Right lobe of liver (tissue), 6 donors: ENCODE measurements at regions not wholly inside any gene's neighbourhood (a gene's known extent, or its start where the extent isn't known, plus 50 kb on each side); places are given as distances from the start of the nearest gene placed in this dataset.

Experiments
- ATAC-seq, 4 donors: fragments of 200-7000 bp; cut with Tn5 transposase; one replicate each; pipeline ENCODE4 v1.9.1; 2020; ENCODE audit warnings: mild to moderate bottlenecking in 4 of 4, moderate library complexity in 4 of 4
- DNase-seq, 3 donors: peaks; one replicate each; pipeline ENCODE4 v3.0.0-alpha.2; 2020
- H3K27ac ChIP-seq, 3 donors: fragments of 200-600 bp; one replicate each; pipeline ENCODE4 v1.8.0; 2022
- H3K27me3 ChIP-seq, 2 donors: fragments of 200-600 bp; one replicate each; pipeline ENCODE4 v1.8.0; 2022
- H3K36me3 ChIP-seq, 4 donors: fragments of 200-600 bp; sonication (generic) in 1 of 4; one replicate each; pipeline versions ENCODE4 v1.5.1 to v1.8.0; 2017 to 2022; ENCODE audit warnings: control low read depth in 1 of 4
- H3K4me1 ChIP-seq, 4 donors: fragments of 200-600 bp; sonication (generic) in 1 of 4; one replicate each; pipeline versions ENCODE4 v1.5.1 to v1.8.0; 2017 to 2022; ENCODE audit warnings: control low read depth in 1 of 4
- H3K4me3 ChIP-seq, 3 donors: fragments of 200-600 bp; one replicate each; pipeline ENCODE4 v1.8.0; 2022
- H3K9me3 ChIP-seq, 4 donors: fragments of 200-600 bp; sonication (generic) in 1 of 4; one replicate each; pipeline versions ENCODE4 v1.5.1 to v1.8.0; 2017 to 2022; ENCODE audit warnings: control low read depth in 1 of 4
- POLR2A ChIP-seq: fragments of 450-650 bp; IDR thresholded peaks from one replicate; pipeline ENCODE4 v1.6.1; 2017; ENCODE audit warnings: antibody characterized with exemption, mild to moderate bottlenecking
- WGBS: methylation state at CpG from one replicate; pipeline ENCODE4 v1.1.6; 2018; ENCODE audit warnings: low coverage, low lambda C conversion rate; ENCODE audit not compliant: insufficient coverage; ENCODE audit errors: missing lambda C conversion rate; 5-methylcytosine and 5-hydroxymethylcytosine counted together
- intact Hi-C, 2 donors: fragments of 100-400 bp; cut with DNase I; formaldehyde crosslinking; loops; one replicate each; pipeline versions ENCODE4 v1.11.2 to v1.14.1; 2022
- TF ChIP-seq, protein P1 (sequence below), 4 donors: fragments of 200-600 bp in 3 of 4; fragments of 450-650 bp in 1 of 4; IDR thresholded peaks; one replicate each; pipeline versions ENCODE4 v1.5.1 to v1.8.0; 2016 to 2022; ENCODE audit warnings: antibody characterized with exemption in 4 of 4, mild to moderate bottlenecking in 2 of 4
- donor health status: DM: no; HTN: yes; CAD: no.
- donor health status: DM: no; HTN: no; CAD: no.
- donor health status: DM: no; HTN: no; CAD: no.
- donor health status: DM: no; HTN: yes; CAD: no.
- donor health status: DM: no; HTN: yes; CAD: no.

DNA sequence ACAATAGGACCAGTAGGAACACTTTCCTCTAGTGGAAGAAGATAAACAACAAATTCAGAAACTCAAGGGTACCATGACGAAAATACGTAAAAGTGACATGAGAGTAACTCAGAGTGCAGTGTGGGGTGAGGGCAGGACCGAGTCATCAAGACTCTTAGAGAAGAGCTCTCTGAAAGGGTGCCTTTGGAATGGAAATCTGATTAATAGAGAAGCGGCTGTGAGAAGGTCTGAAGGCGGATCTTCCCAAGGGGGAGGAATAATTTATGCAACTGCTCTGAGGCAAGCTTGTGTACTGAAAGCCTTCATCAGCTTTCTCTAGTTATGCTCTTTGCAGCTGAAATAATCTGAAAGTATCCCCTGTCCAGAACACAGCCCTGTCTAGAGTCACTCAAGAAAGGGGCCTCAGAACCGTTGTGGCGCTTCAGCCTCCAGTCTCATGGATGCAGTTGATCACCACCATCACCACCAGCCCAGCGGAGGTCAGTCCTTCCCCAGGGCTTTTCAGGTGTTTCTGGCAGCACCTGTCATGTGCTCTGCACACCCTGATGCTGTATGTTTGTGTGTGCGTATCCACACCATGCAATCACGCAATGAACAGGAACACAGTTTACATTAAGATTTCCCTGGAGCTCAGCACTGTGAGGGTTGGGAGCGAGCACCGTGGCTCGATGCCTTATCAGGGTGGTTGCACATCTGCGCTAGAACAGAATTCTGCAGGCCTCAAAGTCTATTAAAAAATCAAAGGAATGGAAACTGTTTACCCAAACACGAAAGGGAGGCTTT, 396.5 kb downstream of the SMOC2 start:
- Histone ChIP-seq H3K4me3 (no peak overlapping the region), H3K4me1 (no peaks in the 10 kb centered on the region), H3K27ac (no peak overlapping the region), H3K27me3 (peaks cover 0 to 9% of the 10 kb centered on the region in 2 donors), H3K36me3 (no peaks in the 10 kb centered on the region), H3K9me3 (no peaks in the 10 kb centered on the region)
- WGBS = 70% methylated on average over 15 of the region's 15 CpGs
- no peak for TF ChIP-seq POLR2A
- TF ChIP-seq, protein P1, sequence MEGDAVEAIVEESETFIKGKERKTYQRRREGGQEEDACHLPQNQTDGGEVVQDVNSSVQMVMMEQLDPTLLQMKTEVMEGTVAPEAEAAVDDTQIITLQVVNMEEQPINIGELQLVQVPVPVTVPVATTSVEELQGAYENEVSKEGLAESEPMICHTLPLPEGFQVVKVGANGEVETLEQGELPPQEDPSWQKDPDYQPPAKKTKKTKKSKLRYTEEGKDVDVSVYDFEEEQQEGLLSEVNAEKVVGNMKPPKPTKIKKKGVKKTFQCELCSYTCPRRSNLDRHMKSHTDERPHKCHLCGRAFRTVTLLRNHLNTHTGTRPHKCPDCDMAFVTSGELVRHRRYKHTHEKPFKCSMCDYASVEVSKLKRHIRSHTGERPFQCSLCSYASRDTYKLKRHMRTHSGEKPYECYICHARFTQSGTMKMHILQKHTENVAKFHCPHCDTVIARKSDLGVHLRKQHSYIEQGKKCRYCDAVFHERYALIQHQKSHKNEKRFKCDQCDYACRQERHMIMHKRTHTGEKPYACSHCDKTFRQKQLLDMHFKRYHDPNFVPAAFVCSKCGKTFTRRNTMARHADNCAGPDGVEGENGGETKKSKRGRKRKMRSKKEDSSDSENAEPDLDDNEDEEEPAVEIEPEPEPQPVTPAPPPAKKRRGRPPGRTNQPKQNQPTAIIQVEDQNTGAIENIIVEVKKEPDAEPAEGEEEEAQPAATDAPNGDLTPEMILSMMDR (IDR thresholded peaks at IDR 0.05) = no peak
- ATAC-seq (no peak), DNase-seq (no peak)
- intact Hi-C loops = no loop called here

DNA sequence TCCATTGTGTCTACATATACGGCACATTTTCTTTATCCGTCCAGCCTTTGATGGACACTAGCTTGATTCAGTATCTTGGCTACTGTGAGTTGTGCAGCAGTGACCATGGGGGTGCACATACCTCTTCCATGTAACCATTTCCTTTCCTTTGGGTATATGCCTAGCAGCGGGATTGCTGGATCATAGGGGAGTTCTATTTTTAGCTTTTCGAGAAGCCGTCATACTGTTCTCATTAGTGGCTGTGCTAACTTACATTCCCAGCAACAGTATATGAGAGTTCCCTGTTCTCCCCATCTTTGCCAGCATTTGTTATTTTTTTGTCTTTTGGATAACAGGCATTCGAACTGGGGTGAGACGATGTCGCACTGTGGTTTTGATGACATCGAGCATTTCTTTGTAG, 395.0 kb downstream of the SMOC2 start:
- intact Hi-C loops = no loop called here
- 82% methylated on average over 9 of the region's 9 CpGs for WGBS
- no peak for ATAC-seq

DNA sequence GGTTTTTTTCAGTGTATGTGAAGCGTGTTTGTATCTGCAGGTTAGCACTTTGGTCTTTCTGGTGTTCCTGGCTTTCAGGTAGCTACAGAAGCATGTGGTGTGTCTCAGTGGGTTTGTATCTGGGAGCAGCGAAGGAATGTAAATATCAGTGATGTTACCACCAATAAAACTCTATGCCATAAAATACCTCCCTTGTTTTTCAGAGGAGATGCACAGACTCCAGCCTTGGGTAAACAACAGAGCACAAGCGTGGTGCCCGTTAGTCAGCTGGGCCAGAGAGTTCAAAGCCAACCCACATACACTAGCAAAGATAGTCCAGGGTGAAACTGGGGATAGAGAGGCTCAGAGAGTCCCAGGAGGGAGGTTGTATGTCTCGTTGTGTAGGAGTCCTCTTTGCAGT, 393.8 kb downstream of the SMOC2 start:
- Histone ChIP-seq H3K4me3 (no peak overlapping the region), H3K36me3 (no peaks in the 10 kb centered on the region), H3K9me3 (no peaks in the 10 kb centered on the region), H3K4me1 (no peaks in the 10 kb centered on the region), H3K27ac (no peak overlapping the region), H3K27me3 (peaks cover 0 to 9% of the 10 kb centered on the region in 2 donors)
- ATAC-seq = no peak
- DNase-seq = no peak
- WGBS = 39% methylated on average over 5 of the region's 5 CpGs
- no peak for TF ChIP-seq POLR2A
- TF ChIP-seq, protein P1 (IDR thresholded peaks at IDR 0.05) = no peak
- intact Hi-C loops = no loop called here

More for the DNA sequence above, 395.0 kb downstream of the SMOC2 start:
- Histone ChIP-seq H3K27ac (no peak overlapping the region), H3K4me3 (no peak overlapping the region), H3K36me3 (no peaks in the 10 kb centered on the region), H3K27me3 (peaks cover 0 to 9% of the 10 kb centered on the region in 2 donors), H3K9me3 (no peaks in the 10 kb centered on the region), H3K4me1 (no peaks in the 10 kb centered on the region)
- DNase-seq = no peak
- TF ChIP-seq, protein P1 (IDR thresholded peaks at IDR 0.05) = no peak
- TF ChIP-seq POLR2A = no peak

DNA sequence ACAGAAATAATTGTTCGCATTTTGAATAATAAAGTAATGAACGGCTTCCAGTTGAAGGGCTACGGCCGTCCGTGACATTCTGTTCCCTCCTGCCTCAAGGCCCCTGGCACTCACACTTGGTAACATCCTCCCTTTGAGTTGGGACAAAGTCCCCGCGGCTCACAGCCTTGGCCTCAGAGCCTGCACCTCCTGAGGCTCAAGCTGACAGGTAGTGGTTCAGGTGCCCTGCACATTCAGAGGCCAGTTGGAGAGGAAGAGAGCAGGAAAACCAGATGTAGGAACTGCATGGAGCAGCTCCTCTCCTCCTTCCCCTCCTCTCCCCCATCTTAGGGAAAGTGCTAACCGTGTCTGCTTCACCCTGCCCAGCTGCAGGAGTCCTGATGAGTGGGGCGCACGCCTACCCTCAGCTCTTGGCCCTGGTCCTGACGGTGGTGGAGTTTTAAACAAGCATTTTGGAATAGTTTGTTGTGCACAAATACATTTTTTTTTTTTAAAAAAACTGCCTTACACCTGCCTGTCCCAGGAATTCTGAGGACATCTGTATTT, 393.1 kb downstream of the SMOC2 start:
- Histone ChIP-seq H3K27me3 (peaks cover 0 to 9% of the 10 kb centered on the region in 2 donors), H3K4me1 (no peaks in the 10 kb centered on the region), H3K36me3 (no peaks in the 10 kb centered on the region), H3K9me3 (no peaks in the 10 kb centered on the region), H3K27ac (no peak overlapping the region), H3K4me3 (no peak overlapping the region)
- 60% methylated on average over 11 of the region's 11 CpGs for WGBS
- ATAC-seq (no peak), DNase-seq (no peak)
- intact Hi-C loops = no loop called here
- TF ChIP-seq, protein P1 (IDR thresholded peaks at IDR 0.05) = no peak
- no peak for TF ChIP-seq POLR2A
